HepG2 (cell line): ENCODE measurements at regions not wholly inside any gene's neighbourhood (a gene's known extent, or its start where the extent isn't known, plus 50 kb on each side); places are given as distances from the start of the nearest gene placed in this dataset.

Experiments
- AGO2 ChIP-seq: fragments of 200-400 bp; formaldehyde crosslinking; optimal IDR thresholded peaks from 2 replicates; pipeline ENCODE3; 2017; ENCODE audit warnings: mild to moderate bottlenecking, low read depth, low read length, moderate library complexity
- CC2D1A ChIP-seq: sonication (generic); formaldehyde crosslinking; IDR thresholded peaks from 2 replicates; pipeline ENCODE4 v1.8.1; 2023; ENCODE audit warnings: mild to moderate bottlenecking, missing genetic modification reagents
- CEBPG ChIP-seq: IDR thresholded peaks from 2 replicates; pipeline ENCODE4 v1.6.1; 2016
- CEBPZ ChIP-seq: IDR thresholded peaks from 2 replicates; pipeline ENCODE4 v1.6.1; 2012; ENCODE audit warnings: low read length, improper control_type of control experiment
- IKZF5 ChIP-seq: IDR thresholded peaks from 2 replicates; pipeline ENCODE4 v1.6.1; 2018; ENCODE audit warnings: missing genetic modification reagents, mild to moderate bottlenecking, missing compliant biosample characterization
- IRF2 ChIP-seq: IDR thresholded peaks from 2 replicates; pipeline ENCODE4 v1.6.1; 2018; ENCODE audit warnings: missing genetic modification reagents, missing compliant biosample characterization
- NFYB ChIP-seq: sonication (generic); formaldehyde crosslinking; IDR thresholded peaks from 2 replicates; pipeline ENCODE4 v1.4.0; 2020; ENCODE audit warnings: missing genetic modification reagents
- REST ChIP-seq, 2 experiments: IDR thresholded peaks; 2 replicates each; pipeline ENCODE4 v1.6.1; 2011 to 2012; ENCODE audit warnings: low read length in 2 of 2, borderline replicate concordance in 1 of 2, low read depth in 1 of 2, mild to moderate bottlenecking in 1 of 2, moderate library complexity in 1 of 2
- ZBTB33 ChIP-seq: sonication (generic); formaldehyde crosslinking; IDR thresholded peaks from 2 replicates; pipeline ENCODE4 v1.4.0; 2020; ENCODE audit warnings: missing genetic modification reagents
- ZFP1 ChIP-seq: IDR thresholded peaks from 2 replicates; pipeline ENCODE4 v1.6.1; 2016
- ZNF615 ChIP-seq: sonication (generic); formaldehyde crosslinking; IDR thresholded peaks from 2 replicates; pipeline ENCODE4 v1.5.0; 2020; ENCODE audit warnings: mild to moderate bottlenecking, missing genetic modification reagents, borderline replicate concordance
- ZNF646 ChIP-seq: sonication (generic); formaldehyde crosslinking; IDR thresholded peaks from 2 replicates; pipeline ENCODE4 v1.9.0; 2021; ENCODE audit warnings: mild to moderate bottlenecking, missing genetic modification reagents
- ZSCAN9 ChIP-seq: IDR thresholded peaks from 2 replicates; pipeline ENCODE4 v1.6.1; 2016; ENCODE audit warnings: borderline replicate concordance

GRCh38 chr6:28747631-28748157 lies 176.1 kb downstream of the TRIM27 start (continued):
- no peak for TF ChIP-seq ZBTB33
- TF ChIP-seq IRF2 (CRISPR knock-in tag), result no peak
- no peak for TF ChIP-seq ZSCAN9 (CRISPR knock-in tag)
- no peak for TF ChIP-seq NFYB
- TF ChIP-seq CEBPZ, result no peak
- TF ChIP-seq ZFP1 (CRISPR knock-in tag), result no peak
- no peak for TF ChIP-seq CC2D1A
- no peak for TF ChIP-seq ZNF615 (CRISPR knock-in tag)
- TF ChIP-seq REST (IDR thresholded peaks at IDR 0.05; ENCODE audit: borderline replicate concordance in 1 of 2, low read depth in 1 of 2, low read length in 2 of 2), result no peak
- TF ChIP-seq IKZF5, result 0 out of 2 replicates have a peak, but pooled peaks have one; percentile 51
- TF ChIP-seq CEBPG (CRISPR knock-in tag), result peak; percentile 42
- TF ChIP-seq AGO2, result no peak
- no peak for TF ChIP-seq ZNF646 (CRISPR knock-in tag)
